ENCODE measurements at regions not wholly inside any gene's neighbourhood (a gene's known extent, or its start where the extent isn't known, plus 50 kb on each side); places are given as distances from the start of the nearest gene placed in this dataset.

DNA sequence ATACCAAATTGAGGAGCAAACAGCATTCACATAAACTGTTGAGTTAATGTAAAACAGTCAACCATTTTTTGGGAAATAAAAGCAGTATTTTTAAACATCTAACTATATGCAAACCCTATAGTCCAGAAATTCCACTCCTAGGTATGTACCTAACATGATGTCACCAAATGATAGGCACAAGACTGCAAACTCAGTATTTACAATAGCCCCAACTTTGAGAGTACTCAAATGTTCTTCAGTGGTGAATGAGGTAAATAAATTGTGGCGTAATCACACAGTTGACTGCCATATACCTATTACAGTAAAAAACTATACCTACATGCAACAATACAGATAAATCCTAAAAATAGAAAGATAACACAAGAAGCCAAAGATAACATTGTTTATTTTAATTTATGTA is 1243.8 kb upstream of the ADGRL3 start:
- Histone ChIP-seq H3K9me3 (ENCODE audit: low read depth, low read length, poor library complexity, severe bottlenecking) (no peaks in the 10 kb centered on the region), H3K4me3 (ENCODE audit: low read depth, low read length, poor library complexity, severe bottlenecking) (no peak overlapping the region), H3K4me1 (ENCODE audit: insufficient read depth, low read length, poor library complexity, severe bottlenecking) (no peaks in the 10 kb centered on the region), H3K27me3 (replicated peaks; ENCODE audit: insufficient read depth, low read depth, low read length, poor library complexity) (no peaks in the 10 kb centered on the region), H3K27ac (ENCODE audit: low read depth, low read length, poor library complexity, severe bottlenecking) (no peak overlapping the region), H3K36me3 (ENCODE audit: insufficient read depth, low read length, poor library complexity, severe bottlenecking) (no peaks in the 10 kb centered on the region)
- TF ChIP-seq EZH2 (IDR thresholded peaks at IDR 0.05; ENCODE audit: borderline replicate concordance, low read depth, low read length, poor library complexity, severe bottlenecking): no peak
- TF ChIP-seq, protein P1, sequence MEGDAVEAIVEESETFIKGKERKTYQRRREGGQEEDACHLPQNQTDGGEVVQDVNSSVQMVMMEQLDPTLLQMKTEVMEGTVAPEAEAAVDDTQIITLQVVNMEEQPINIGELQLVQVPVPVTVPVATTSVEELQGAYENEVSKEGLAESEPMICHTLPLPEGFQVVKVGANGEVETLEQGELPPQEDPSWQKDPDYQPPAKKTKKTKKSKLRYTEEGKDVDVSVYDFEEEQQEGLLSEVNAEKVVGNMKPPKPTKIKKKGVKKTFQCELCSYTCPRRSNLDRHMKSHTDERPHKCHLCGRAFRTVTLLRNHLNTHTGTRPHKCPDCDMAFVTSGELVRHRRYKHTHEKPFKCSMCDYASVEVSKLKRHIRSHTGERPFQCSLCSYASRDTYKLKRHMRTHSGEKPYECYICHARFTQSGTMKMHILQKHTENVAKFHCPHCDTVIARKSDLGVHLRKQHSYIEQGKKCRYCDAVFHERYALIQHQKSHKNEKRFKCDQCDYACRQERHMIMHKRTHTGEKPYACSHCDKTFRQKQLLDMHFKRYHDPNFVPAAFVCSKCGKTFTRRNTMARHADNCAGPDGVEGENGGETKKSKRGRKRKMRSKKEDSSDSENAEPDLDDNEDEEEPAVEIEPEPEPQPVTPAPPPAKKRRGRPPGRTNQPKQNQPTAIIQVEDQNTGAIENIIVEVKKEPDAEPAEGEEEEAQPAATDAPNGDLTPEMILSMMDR (conservative IDR thresholded peaks at IDR 0.05; ENCODE audit: low read depth, low read length): no peak
- no peak for DNase-seq (ENCODE audit: low spot score)
- intact Hi-C loops (cut with micrococcal nuclease; ENCODE audit: unreplicated experiment): no loop called here
- CTCF ChIA-PET: no interaction called here
- POLR2A ChIA-PET (ENCODE audit: low non-redundant PET): no interaction called here
- BruUV-seq (replicated peaks): no TSS peak

DNA sequence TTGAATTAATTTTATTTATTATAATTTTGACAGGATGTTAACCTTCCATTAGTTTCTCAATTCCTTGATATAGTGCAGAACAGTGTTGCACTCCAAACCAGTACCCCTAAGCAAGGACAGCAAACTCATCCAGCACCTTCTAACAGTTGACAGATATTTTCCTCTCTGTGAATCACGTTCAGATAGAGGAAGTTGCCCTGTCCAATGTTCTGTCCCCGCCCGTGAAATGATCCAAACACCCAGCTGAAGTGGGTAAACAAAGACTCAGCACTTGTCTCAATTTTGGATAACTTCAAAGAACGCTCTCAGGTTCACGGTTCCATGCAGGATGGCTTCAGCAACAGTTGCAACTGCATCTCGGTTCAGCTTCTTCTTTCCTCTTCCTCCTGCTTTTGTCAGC is 1240.0 kb upstream of the ADGRL3 start:
- H3K36me3 ChIP-seq (ENCODE audit: insufficient read depth, low read length, poor library complexity, severe bottlenecking): no peaks in the 10 kb centered on the region
- H3K27ac ChIP-seq (ENCODE audit: low read depth, low read length, poor library complexity, severe bottlenecking): no peak overlapping the region
- intact Hi-C loops (cut with micrococcal nuclease; ENCODE audit: unreplicated experiment): no loop called here
- ChIA-PET CTCF (no interaction called here), POLR2A (ENCODE audit: low non-redundant PET) (no interaction called here)
- no peak for TF ChIP-seq EZH2 (IDR thresholded peaks at IDR 0.05; ENCODE audit: borderline replicate concordance, low read depth, low read length, poor library complexity, severe bottlenecking)
- no peak overlapping the region for H3K4me3 ChIP-seq (ENCODE audit: low read depth, low read length, poor library complexity, severe bottlenecking)
- no TSS peak for BruUV-seq (replicated peaks)
- H3K4me1 ChIP-seq (ENCODE audit: insufficient read depth, low read length, poor library complexity, severe bottlenecking): no peaks in the 10 kb centered on the region
- H3K27me3 ChIP-seq (replicated peaks; ENCODE audit: insufficient read depth, low read depth, low read length, poor library complexity): no peaks in the 10 kb centered on the region
- H3K9me3 ChIP-seq (ENCODE audit: low read depth, low read length, poor library complexity, severe bottlenecking): no peaks in the 10 kb centered on the region
- no peak for DNase-seq (ENCODE audit: low spot score)

DNA sequence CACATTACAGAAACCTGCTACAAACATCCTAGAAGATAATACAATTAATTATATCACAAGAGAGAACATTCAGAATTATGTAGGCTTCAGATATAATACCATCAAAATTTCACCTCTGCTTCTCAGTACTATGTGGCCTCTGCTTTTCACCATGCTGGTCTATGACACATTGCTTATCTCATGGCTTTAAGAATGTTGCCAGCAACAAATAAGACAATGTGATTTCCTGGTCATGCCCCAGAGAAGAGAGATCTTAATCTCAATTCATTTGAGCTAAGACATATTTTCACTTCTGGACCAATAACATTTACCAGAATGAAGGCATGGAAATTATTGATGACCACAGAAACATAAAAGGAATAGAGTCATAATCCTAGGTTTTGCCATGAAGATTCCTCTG is 1233.4 kb upstream of the ADGRL3 start:
- Histone ChIP-seq H3K4me3 (ENCODE audit: low read depth, low read length, poor library complexity, severe bottlenecking) (no peak overlapping the region), H3K4me1 (ENCODE audit: insufficient read depth, low read length, poor library complexity, severe bottlenecking) (no peaks in the 10 kb centered on the region), H3K27ac (ENCODE audit: low read depth, low read length, poor library complexity, severe bottlenecking) (no peak overlapping the region), H3K9me3 (ENCODE audit: low read depth, low read length, poor library complexity, severe bottlenecking) (no peaks in the 10 kb centered on the region), H3K27me3 (replicated peaks; ENCODE audit: insufficient read depth, low read depth, low read length, poor library complexity) (no peaks in the 10 kb centered on the region), H3K36me3 (ENCODE audit: insufficient read depth, low read length, poor library complexity, severe bottlenecking) (no peaks in the 10 kb centered on the region)
- ChIA-PET CTCF (no interaction called here), POLR2A (ENCODE audit: low non-redundant PET) (no interaction called here)
- TF ChIP-seq, protein P1 (conservative IDR thresholded peaks at IDR 0.05; ENCODE audit: low read depth, low read length): no peak
- TF ChIP-seq EZH2 (IDR thresholded peaks at IDR 0.05; ENCODE audit: borderline replicate concordance, low read depth, low read length, poor library complexity, severe bottlenecking): no peak
- intact Hi-C loops (cut with micrococcal nuclease; ENCODE audit: unreplicated experiment): no loop called here
- BruUV-seq (replicated peaks): no TSS peak
- DNase-seq (ENCODE audit: low spot score): no peak

DNA sequence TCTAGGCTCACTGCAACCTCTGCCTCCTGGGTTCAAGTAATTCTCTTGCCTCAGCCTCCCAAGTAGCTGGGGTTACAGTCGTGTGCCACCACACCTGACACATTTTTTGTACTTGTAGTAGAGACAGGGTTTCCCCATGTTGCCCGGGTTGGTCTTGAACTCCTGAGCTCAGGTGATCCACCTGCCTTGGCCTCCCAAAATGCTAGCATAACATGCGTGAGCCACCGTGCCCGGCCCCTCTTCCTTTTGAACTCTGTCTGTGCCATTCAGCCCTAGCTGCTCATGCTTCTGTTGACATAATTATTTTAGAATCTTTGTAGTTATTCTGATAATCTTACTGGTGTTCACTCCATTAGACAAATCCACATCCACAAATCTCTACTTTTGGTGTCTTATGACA is 1231.3 kb upstream of the ADGRL3 start:
- no TSS peak for BruUV-seq (replicated peaks)
- intact Hi-C loops (cut with micrococcal nuclease; ENCODE audit: unreplicated experiment): no loop called here
- Histone ChIP-seq H3K36me3 (ENCODE audit: insufficient read depth, low read length, poor library complexity, severe bottlenecking) (no peaks in the 10 kb centered on the region), H3K27me3 (replicated peaks; ENCODE audit: insufficient read depth, low read depth, low read length, poor library complexity) (no peaks in the 10 kb centered on the region), H3K27ac (ENCODE audit: low read depth, low read length, poor library complexity, severe bottlenecking) (no peak overlapping the region), H3K4me1 (ENCODE audit: insufficient read depth, low read length, poor library complexity, severe bottlenecking) (no peaks in the 10 kb centered on the region), H3K9me3 (ENCODE audit: low read depth, low read length, poor library complexity, severe bottlenecking) (no peaks in the 10 kb centered on the region), H3K4me3 (ENCODE audit: low read depth, low read length, poor library complexity, severe bottlenecking) (no peak overlapping the region)
- DNase-seq (ENCODE audit: low spot score): no peak
- TF ChIP-seq, protein P1 (conservative IDR thresholded peaks at IDR 0.05; ENCODE audit: low read depth, low read length): no peak
- TF ChIP-seq EZH2 (IDR thresholded peaks at IDR 0.05; ENCODE audit: borderline replicate concordance, low read depth, low read length, poor library complexity, severe bottlenecking): no peak
- ChIA-PET POLR2A (ENCODE audit: low non-redundant PET) (no interaction called here), CTCF (no interaction called here)
